HG02943 (cell line): ENCODE measurements at regions not wholly inside any gene's neighbourhood (a gene's known extent, or its start where the extent isn't known, plus 50 kb on each side); places are given as distances from the start of the nearest gene placed in this dataset.

Experiments
- ATAC-seq: cut with Tn5 transposase; IDR thresholded peaks from one replicate; pipeline ENCODE4 v1.9.1; 2021; ENCODE audit warnings: mild to moderate bottlenecking, low read depth, moderate library complexity; ENCODE audit not compliant: unreplicated experiment

DNA sequence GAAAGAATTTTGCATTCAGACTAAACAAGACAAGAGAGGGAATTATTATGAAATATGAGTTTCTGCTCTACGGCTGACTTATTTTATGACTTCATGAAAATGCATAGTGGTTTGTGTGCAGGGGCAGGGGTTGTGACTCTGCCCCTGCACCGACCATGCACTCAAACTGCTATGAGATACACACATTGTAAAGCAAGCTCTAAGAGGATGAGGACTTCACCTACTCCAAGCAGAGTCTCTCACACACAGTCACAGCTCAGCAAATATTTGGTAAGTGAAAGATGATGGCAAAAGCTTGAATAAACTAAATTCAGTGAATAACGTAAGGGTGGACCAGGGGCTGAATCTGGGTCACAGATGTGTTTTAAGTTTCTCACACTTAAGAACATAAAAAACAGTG, 542.9 kb downstream of the PRELID2 start:
- ATAC-seq, result no peak

DNA sequence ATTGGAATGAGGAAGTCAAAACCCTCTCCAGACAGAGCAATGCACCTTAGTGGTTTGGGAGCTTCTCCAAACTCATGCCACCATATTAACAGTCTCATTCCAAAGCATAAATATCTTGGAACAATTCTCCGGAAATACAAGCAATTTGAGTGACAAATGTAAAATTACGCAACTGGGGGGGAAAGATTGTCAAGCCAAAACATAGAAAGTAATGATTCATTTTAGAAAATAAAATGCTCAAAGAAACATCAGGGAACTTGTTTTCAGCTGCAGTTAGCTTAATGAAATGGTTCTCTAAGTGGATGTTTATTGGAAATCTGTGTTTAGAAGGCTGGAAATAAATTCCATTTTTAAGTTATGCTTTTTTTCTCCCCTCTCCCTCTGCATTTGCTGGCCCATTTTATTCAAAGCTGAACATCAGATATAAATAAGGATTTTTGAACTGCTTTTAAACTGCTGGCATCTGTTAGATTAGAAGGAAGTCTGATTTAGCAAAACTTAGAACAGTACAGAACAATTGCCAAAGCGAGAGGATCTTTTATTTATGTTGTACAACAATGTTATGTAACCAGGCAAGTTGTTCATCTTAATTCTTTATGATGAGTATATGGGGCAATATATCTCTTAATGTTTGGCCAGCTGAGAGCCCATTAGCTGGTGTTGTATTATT, 551.9 kb downstream of the PRELID2 start:
- ATAC-seq, result no peak

DNA sequence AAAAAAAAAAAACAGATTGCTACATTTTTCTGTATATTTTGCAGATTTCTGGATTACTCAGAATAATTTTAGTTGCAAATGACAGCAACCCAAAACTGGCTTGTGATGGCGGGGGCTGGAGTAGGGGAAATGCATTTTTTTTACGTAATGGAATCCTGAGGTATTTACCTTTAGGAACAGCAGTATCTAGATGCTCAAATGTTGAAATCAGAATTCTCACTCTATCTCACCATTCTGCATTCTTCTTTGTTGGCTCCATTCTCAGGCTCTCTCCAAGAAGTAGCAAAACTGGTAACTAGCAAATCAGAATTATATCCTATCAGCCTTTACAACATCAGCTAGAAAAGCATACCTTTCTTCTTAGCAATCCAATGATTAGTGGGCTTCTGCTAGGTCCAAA, 554.3 kb downstream of the PRELID2 start:
- ATAC-seq, result no peak

DNA sequence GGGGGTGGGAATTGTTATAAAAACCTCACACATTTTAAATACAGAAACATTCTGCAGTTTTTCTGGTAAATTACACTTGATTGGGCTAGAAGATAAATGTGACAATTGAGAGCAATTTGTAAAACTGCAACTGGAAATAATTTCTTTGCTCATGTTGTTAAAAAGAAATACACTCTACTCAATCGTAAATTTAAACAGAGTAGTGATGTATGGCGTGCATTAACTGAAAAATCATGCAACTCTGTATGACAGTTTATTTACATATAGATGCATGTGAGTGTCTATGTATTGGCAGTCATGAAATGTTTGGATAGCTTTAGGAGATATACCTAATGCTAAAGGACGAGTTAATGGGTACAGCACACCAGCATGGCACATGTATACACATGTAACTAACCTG, 554.9 kb downstream of the PRELID2 start:
- no peak for ATAC-seq

DNA sequence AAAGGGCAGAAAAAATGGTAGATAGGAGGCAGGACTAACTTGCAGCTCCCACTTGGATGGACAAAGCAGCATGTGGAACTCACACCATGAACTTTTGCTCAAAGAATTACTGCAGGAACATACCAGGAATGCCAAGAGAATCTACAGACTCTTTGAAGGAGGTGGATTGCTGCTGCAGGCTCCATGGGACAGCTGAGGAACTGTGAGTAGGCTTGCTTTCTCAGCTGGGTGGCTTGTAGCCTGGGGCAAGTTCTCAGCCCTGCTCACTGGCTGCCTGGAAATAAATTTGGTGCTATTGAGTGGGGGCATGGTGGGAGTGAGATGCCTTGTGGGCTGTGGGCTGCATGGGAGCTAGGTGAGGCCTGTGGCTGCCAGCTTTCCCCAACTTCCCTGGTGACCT, 574.5 kb downstream of the PRELID2 start:
- no peak for ATAC-seq

DNA sequence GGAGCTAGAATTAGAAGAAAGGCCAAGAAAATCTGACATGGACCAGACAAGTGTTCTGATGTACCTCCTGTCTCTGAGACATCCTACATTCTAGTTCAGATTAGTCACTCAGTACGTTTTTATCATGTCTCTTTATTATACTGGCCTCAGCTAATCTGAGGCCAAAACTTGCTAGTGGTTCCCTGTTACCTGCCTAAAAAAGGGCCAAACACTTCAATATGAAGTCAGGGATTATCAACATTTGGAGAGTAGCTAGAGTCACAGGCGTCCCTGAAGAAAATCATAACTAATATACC, 587.4 kb downstream of the PRELID2 start:
- ATAC-seq, result no peak

DNA sequence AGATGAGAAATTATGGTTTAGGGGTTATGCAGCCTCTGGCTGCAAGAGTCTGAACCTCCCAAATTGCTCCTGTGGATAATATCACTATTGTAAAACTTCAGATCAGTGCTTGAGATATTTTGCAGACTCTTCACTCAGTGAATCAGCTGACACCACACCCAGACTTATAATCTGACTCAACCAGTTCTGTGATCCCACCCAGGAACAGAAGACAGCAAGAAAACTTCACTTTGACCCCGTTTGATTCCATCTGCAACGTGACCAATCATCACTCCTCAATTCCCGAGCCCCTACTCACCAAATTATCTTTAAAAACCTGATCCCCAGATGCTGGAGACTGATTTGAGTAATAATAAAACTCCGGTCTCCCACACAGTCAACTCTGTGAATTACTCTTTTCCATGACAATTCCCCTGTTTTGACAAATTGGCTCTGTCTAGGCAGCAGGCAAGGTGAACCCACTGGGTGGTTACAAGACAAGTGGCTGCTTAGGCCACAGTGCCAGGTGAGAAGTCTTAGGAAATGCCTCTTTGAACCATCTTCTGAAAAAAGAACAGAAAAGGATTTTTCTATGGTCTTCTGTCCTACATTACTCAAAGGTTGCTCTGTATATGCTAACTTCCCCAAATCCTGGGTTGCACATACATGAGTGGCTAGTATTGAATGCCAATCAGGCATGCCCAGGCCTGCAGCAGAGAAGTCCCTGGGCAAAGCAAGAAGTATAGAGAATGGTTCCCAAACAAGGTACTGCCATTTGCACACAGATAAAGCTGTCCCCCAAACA, 588.0 kb downstream of the PRELID2 start:
- ATAC-seq, result no peak

DNA sequence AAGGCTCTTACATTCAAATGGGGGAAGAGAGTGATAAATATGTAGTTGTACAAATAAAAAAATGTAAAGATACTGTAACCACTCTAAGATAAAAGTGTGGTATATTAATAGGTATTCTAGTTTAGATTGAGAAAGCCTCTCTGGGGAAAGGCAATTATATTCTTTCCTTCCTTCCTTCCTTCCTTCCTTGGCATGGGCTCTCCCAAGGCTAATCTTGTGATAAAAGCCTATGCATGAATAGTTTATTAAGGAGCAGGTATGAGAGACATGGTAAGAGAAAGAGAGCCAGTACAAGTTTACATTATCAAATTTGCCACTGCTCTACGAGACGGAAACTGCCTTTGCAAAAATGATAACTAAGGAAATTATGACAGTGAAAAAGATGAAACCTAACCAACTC, 588.8 kb downstream of the PRELID2 start:
- no peak for ATAC-seq

DNA sequence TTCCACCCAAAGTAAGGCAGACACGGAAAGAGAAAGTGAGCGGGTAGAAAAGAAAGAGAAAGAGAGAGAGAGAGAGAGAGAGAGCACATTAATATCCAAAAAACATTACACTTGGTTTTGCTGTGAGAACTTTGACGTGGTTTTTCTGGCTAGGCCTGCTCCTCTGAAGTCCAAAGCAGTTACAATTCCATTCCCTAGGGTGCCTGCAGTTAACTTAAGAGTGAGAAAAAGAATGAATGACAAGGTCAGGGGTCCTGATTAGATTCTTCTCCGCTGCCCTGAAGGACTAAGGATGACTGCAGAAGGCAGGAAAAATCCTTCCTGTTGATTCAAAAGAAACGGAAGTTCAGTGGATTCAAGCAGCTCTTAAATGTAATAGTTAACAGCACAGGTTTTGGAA, 589.8 kb downstream of the PRELID2 start:
- no peak for ATAC-seq

DNA sequence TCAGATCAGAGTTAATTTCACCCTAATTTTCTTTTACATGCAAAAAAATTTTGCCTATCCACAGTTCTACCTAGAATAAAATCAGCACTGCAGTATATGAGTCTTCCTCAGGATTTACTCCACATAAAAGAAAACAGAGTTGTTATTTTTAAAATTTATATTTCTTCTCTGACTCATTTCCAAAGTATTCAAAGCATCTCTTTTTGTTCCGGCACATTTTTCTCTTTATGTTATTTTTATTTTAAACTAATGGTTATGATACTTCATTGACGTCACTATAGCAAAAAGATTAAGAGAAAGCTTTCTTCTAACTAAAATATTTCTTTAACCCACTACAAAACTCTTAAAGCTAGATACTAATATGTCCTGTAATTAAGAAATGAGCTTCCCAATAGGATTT, 590.4 kb downstream of the PRELID2 start:
- ATAC-seq, result no peak

DNA sequence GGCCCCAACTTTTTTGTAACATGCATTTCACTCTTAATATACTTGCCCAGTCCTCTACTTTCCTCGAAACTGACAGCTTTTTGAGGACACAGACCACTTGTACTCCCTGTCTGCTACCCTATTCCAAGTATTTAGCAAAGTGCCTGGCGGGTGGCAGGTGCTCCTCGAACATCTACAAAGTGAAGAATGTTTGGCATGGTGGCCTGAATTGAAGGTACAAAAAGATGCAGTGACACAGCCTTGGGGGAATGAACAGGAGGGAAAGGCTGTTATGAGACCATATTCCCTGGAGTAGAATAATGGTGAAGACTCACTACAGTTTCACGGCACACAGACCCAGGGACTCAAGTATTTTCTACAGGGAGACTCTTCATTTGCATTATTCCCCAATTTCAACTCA, 590.9 kb downstream of the PRELID2 start:
- no peak for ATAC-seq

DNA sequence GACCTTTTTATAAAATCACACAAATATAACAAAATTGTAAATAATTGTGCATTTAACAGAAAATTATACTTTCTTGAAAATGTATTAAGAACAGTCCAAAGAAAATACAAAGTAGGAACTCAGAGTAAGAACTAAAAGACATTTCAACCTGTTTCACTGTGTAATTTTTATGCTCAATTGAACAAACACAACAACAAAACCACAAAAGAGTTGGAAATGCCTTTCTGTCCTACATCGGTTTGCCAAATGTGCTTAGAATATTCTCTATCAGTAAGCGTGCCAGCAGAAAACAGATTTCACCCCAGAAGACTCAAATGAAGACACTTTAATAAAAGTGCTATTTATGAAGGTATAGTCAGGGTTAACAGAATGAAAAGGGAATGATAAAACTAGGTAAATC, 592.1 kb downstream of the PRELID2 start:
- no peak for ATAC-seq

DNA sequence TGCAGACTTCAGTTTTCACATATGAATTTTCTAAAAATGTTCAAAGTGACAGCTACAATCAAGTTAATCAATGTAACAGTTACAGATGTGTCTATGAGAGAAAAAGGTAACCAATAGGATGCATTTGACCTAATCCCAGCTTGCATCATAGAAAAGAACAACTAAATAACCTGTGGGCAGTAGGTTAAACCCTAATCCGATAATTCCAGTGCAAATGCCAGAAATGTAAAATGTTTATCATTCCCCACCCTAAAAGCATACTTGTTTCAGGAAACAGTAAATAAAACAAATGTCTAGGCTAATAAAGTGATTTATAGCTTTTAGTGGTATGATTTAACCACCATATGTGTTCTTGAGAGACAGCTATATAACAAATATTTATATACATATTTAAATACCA, 592.6 kb downstream of the PRELID2 start:
- no peak for ATAC-seq

DNA sequence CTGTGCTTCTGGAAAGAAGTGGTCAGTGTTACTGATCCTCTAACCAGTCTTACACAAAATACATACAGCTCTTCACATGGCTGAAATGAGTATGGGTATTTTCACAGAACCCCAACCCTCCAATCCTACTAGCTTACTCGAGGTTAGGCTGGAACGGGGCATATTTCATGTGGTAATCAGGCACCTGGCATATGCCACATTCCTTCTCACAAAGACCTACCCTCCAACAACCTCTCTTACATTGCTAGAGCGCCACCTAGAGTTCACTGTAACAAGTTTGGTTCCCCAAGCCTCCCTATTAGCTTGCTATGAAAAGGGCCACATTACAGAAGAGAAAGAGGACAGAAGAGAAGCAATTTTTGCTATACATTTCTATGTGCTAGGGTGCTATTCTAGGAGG, 597.3 kb downstream of the PRELID2 start:
- ATAC-seq, result no peak

DNA sequence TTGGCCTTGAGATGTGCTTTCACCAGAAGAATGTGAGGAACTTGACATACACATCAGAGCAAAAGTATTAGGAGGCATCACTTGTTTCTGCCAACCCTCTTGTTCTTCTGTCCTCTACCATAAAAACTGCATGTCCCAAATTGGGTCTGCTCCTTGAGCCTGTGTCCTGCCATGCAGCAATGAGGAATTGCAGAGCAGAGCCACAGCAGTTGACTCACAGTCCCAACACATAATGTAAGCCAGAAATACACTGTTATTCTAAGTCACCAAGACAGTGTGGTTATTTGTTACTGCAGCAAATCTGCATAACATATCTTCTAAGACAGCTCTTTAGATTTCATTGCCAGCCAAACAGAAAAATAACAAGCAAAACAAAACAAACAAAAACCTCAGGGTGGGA, 598.2 kb downstream of the PRELID2 start:
- ATAC-seq, result no peak

DNA sequence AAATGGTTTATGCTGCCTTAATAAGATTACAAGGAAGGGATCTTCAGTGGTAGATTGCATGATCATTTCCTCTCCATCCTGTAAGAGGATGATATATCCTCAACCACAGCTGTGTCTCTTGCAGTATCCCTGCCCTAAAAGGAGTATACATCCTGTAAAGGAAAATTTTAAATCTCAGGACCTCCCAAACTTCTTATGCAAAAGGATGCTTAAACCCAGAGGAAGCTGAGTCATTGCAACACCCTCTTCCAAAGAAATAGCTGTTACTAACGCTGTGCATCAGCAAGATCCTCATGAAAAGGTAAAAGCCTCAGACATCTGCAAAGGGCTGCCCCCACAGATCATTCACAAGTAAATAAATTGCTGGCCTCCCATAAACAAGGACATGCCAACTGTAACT, 599.0 kb downstream of the PRELID2 start:
- ATAC-seq, result no peak

DNA sequence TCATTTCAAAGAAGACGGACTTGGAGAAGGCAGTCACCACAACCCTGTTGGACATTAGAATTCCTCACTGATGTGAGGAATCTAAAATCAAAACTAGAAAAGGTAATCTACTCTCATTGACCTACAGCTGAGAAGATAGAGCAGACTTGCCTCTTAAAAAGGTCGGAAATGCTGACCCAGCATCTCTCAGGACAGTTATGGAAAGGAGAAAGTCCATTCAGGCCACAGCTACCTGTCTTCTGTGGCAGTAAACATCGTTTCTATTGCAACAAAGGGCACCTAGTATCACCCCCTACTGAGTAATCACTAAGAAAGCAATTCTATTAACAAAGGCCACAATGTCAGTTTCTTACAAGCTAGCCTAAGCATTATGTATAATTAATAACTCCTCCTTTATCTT, 601.7 kb downstream of the PRELID2 start:
- no peak for ATAC-seq

DNA sequence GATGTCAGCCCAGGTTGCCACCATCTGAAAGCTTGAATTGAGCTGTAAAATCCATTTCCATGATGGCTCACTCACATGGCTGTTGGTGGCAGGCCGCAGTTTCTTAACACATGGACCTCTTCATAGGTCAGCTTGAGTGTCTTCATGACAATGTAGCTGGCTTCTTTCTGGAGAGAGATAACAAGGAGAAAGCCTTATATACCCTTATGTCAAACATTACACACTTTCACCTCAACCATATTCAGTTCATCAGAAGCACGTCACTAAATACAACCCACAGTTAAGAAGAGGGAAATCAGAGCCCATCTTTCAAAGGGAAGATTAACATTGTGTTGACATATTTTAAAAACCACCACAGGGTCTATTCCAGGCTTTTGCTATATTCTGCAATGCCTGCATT, 604.4 kb downstream of the PRELID2 start:
- ATAC-seq, result no peak

DNA sequence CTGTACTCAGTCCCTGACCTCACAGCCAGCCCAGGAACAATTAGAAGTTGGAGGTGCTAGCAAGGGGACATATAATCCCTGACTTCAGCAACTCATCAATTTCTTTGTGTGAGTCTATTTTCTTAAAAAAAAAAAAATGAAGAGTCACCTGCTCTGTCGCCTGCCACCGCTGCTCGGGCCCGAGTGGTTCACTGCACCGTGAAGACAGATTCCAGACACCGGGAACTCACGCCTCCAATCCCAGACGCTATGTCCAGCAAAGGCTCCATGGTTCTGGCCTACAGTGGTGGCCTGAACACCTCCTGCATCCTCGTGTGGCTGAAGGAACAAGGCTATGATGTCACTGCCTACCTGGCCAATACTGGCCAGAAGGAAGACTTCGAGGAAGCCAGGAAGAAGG, 606.6 kb downstream of the PRELID2 start:
- no peak for ATAC-seq

DNA sequence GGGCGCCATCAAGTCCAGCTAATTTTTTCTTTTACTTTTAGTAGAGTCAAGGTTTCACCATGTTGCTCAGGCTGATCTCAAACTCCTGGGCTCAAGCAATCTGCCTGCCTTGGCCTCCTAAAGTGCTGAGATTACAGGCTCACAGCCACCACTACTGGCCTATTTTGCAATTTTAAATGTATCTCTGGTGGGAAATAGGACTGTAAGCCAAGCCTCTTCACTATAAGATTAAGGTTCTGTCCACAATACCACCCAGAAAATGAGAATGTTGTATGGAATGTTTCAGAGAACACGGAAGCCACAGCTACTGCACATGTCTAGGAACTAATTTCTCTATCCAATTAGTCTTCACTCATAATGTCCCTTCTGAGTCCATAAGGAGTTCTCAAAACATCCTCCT, 607.3 kb downstream of the PRELID2 start:
- no peak for ATAC-seq

DNA sequence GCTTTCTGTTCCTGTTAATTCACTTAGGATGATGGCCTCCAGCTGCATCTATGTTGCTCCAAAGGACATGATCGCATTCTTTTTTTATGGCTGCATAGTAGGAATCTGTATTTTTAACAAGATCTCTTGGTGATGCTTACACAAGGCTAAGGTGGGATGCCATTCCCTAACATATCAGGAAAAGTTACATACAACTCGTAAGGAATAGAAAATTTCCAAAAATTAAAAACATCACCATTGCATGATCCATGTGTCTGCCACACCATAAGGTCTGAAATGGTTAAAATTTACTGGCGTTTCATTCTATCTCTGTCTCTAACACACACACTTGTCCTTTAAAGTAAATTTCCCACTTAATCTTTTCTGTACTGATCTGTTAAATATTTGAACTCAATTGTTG, 608.4 kb downstream of the PRELID2 start:
- no peak for ATAC-seq

DNA sequence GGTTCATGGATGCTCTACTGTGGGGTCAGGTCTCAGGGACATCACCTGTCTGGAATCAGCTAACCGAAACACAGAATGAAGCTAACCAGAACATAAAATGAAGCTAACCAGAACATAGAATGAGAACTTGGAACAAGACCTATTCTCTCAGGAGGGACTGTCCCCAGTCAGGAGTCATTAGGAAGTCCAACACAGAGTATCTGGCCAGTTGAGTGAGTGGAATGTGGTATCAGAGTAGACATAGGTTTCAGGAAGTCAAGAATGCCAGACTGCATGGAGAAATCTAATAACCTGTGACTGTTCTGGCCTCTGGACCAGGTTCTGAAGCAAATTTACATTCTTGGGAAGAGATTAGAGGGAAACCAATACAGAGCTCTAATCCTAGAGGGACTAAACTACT, 609.6 kb downstream of the PRELID2 start:
- no peak for ATAC-seq

DNA sequence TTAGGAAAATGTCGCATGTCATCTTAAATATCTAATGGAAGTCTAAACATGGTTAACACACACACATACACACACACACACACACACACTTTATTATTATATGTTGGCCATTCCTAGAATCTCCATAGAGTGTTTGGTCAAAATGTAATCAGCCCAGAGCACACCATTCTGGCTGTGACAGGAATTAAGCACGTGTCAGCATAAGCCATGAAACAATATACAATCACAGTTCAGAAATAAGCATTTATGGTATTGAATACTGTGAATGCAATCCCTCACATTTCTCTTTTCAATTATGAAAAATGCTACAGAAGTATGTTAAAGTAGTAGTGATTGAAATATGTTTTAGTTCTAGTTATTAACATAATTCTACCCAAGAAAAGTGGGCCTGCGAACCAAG, 611.6 kb downstream of the PRELID2 start:
- no peak for ATAC-seq
